ENCODE measurements at regions not wholly inside any gene's neighbourhood (a gene's known extent, or its start where the extent isn't known, plus 50 kb on each side); places are given as distances from the start of the nearest gene placed in this dataset.

GRCh38 chr11:45431046-45432018 lies 145.2 kb upstream of the SYT13 start:
- H3K4me3 ChIP-seq = no peak overlapping the region
- TF ChIP-seq, protein P1, sequence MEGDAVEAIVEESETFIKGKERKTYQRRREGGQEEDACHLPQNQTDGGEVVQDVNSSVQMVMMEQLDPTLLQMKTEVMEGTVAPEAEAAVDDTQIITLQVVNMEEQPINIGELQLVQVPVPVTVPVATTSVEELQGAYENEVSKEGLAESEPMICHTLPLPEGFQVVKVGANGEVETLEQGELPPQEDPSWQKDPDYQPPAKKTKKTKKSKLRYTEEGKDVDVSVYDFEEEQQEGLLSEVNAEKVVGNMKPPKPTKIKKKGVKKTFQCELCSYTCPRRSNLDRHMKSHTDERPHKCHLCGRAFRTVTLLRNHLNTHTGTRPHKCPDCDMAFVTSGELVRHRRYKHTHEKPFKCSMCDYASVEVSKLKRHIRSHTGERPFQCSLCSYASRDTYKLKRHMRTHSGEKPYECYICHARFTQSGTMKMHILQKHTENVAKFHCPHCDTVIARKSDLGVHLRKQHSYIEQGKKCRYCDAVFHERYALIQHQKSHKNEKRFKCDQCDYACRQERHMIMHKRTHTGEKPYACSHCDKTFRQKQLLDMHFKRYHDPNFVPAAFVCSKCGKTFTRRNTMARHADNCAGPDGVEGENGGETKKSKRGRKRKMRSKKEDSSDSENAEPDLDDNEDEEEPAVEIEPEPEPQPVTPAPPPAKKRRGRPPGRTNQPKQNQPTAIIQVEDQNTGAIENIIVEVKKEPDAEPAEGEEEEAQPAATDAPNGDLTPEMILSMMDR (IDR thresholded peaks at IDR 0.05) = no peak
- DNase-seq (ENCODE audit: low spot score) = no peak
- H3K27ac ChIP-seq = no peak overlapping the region
- no peaks in the 10 kb centered on the region for H3K36me3 ChIP-seq
- no peaks in the 10 kb centered on the region for H3K9me3 ChIP-seq
- no peaks in the 10 kb centered on the region for H3K4me1 ChIP-seq
- no peaks in the 10 kb centered on the region for H3K27me3 ChIP-seq

GRCh38 chr11:45430361-45430760 lies 144.2 kb upstream of the SYT13 start:
- TF ChIP-seq, protein P1 (IDR thresholded peaks at IDR 0.05) = no peak
- Histone ChIP-seq H3K36me3 (no peaks in the 10 kb centered on the region), H3K27me3 (no peaks in the 10 kb centered on the region), H3K4me3 (no peak overlapping the region), H3K9me3 (no peaks in the 10 kb centered on the region), H3K27ac (no peak overlapping the region), H3K4me1 (no peaks in the 10 kb centered on the region)
- DNase-seq (ENCODE audit: low spot score) = no peak

DNA sequence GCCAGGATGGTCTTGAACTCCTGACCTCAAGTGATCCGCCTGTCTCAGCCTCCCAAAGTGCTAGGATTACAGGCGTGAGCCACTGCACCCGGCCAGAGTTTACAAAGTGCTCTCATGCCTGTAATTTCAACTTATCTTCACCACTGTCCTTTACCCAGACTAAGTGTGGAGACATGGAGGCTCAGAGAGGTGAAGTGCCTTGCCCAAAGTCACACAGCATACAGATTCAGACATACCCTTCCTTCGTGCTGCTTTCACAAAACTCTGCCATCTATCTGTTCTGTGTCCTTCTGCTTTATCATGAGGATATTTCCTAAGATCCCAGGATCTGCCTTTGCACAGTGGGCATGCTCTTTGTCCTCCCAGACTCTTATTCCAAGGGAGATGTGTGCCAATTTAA lies 143.6 kb upstream of the SYT13 start:
- no peak overlapping the region for H3K4me3 ChIP-seq
- DNase-seq (ENCODE audit: low spot score) = no peak
- TF ChIP-seq, protein P1 (IDR thresholded peaks at IDR 0.05) = no peak
- no peaks in the 10 kb centered on the region for H3K4me1 ChIP-seq
- no peaks in the 10 kb centered on the region for H3K9me3 ChIP-seq
- no peaks in the 10 kb centered on the region for H3K27me3 ChIP-seq
- H3K27ac ChIP-seq = no peak overlapping the region
- H3K36me3 ChIP-seq = no peaks in the 10 kb centered on the region

DNA sequence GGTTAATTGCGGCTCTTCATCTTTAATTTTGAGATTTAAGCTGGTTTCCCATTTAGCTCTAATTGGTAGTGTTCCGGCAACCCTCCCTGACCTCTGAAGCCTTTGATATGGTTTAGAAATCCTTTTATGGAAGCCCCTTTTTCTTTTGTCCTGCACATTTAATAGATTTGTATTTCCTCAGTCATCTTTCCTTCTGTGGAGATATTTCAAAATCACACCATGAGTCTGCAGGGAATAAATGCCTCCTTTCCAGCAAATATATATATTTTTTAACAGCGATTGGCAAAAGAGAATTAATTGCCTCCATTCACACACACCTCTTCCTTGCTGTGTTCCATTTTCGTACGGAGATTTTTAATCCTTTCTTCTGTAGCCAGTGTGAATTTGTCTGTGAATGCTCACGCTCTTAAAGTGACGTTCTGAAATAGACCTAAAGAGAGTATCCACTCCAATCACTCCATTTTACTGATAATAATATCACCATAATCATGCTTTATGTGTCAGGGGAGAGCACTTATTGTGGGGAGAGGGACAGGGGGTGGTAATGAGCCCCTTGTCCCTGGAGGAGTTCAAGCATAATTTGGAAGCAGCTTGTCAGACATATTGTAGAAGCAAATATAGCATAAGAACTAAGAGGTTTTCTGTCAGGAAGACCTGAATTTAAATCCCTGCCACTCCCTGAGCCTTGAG lies 142.5 kb upstream of the SYT13 start:
- Histone ChIP-seq H3K4me1 (peaks cover 0 to 4% of the 10 kb centered on the region in 2 donors), H3K4me3 (no peak overlapping the region), H3K27ac (no peak overlapping the region), H3K36me3 (no peaks in the 10 kb centered on the region), H3K9me3 (no peaks in the 10 kb centered on the region), H3K27me3 (no peaks in the 10 kb centered on the region)
- no peak for DNase-seq (ENCODE audit: low spot score)
- TF ChIP-seq, protein P1 (IDR thresholded peaks at IDR 0.05) = no peak

- peaks cover 0 to 9% of the 10 kb centered on the region in 2 donors for H3K4me1 ChIP-seq
- no peaks in the 10 kb centered on the region for H3K9me3 ChIP-seq
- H3K27ac ChIP-seq = no peak overlapping the region
- TF ChIP-seq, protein P1 (IDR thresholded peaks at IDR 0.05) = no peak
- no peaks in the 10 kb centered on the region for H3K27me3 ChIP-seq
- DNase-seq (ENCODE audit: low spot score) = no peak
- H3K4me3 ChIP-seq = no peak overlapping the region
- H3K36me3 ChIP-seq = no peaks in the 10 kb centered on the region
These were observed 142.0 kb upstream of the SYT13 start for GRCh38 chr11:45428116-45428515.
